Omental fat pad (tissue), 3 donors: ENCODE measurements at regions not wholly inside any gene's neighbourhood (a gene's known extent, or its start where the extent isn't known, plus 50 kb on each side); places are given as distances from the start of the nearest gene placed in this dataset.

Experiments used
- ATAC-seq: fragments of 150-250 bp; one replicate; pipeline ENCODE4 v1.9.1; 2016; ENCODE audit warnings: mild to moderate bottlenecking, moderate library complexity; ENCODE audit not compliant: low FRiP score
- DNase-seq: peaks from one replicate; pipeline ENCODE4 v3.0.0-alpha.2; 2019; ENCODE audit warnings: low spot score
- TF ChIP-seq, protein P1 (sequence below), 3 donors: fragments of 450-650 bp; IDR thresholded peaks; one replicate each; pipeline ENCODE4 v1.5.1; 2016 to 2017; ENCODE audit warnings: antibody characterized with exemption in 3 of 3, mild to moderate bottlenecking in 3 of 3, moderate library complexity in 2 of 3

DNA sequence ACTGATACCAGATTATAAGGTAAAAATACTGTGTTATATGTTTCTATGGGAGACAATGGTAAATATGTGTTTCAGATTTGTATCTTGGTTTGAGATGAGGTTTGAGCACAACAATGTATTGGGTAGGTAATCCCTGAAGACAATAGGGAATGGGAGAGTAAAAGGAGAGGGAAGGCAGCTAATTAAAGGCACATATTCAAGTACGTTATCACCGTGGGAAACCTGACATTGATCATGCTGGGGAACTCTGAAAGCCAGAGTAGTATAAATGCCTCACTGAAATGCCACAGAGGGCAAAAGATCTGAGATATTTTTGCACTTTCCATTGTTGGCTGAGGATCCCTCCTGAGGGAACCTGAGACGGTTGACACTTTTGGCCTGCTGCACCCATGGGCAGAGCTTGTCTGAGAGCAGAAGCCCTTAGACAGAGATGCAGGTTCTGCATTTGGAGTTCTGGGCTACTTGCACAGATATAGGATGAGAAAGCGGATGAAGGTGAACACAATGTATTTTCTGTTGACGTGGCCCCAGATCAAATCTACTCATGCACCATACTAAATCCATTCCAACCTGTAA lies 506.7 kb downstream of the PCDH18 start:
- ATAC-seq (no peak), DNase-seq (no peak)
- TF ChIP-seq, protein P1, sequence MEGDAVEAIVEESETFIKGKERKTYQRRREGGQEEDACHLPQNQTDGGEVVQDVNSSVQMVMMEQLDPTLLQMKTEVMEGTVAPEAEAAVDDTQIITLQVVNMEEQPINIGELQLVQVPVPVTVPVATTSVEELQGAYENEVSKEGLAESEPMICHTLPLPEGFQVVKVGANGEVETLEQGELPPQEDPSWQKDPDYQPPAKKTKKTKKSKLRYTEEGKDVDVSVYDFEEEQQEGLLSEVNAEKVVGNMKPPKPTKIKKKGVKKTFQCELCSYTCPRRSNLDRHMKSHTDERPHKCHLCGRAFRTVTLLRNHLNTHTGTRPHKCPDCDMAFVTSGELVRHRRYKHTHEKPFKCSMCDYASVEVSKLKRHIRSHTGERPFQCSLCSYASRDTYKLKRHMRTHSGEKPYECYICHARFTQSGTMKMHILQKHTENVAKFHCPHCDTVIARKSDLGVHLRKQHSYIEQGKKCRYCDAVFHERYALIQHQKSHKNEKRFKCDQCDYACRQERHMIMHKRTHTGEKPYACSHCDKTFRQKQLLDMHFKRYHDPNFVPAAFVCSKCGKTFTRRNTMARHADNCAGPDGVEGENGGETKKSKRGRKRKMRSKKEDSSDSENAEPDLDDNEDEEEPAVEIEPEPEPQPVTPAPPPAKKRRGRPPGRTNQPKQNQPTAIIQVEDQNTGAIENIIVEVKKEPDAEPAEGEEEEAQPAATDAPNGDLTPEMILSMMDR (IDR thresholded peaks at IDR 0.05) = no peak

DNA sequence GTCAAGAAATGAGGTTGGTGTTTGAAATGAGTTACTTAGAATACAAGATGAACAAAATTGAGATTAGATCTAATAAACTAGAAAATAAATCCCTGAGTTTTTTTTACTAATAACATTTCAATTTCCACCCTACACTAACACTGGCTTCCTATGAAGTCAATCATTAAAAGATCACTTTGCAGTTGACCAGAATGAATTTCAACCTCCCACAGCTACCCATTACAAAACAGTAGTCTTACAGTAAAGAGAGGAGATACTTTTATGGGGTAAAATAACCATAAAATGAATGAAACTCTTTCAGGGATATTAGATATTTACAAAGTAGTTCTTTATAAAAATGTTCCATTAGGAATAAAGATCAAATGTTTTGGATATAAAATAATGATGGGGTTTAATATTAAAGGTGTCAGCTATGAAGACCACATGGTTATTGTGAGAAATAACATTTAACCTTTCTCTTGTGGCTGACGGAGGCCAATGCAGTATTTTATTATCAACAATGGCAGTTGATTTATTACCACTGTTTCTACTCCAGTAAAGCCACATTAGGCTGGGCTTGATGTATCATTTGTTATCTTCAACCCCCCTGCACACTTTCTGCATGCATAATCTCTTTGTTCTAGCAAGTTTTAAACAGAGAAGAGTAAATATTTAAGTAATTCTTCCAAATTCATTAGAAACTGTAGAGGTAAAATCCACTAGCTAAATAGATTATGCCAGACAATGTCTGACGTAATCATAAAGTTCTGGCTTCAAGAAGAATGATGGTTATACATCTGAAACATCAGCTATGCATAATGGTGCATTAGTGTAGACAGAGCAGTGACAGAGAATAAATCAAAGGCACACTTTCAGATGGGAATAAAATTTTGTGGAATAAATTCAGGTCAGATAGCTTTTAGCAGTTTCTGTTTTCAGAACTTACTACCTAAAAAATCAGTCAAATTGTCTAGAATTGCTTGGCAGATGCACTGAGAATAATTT lies 516.6 kb downstream of the PCDH18 start:
- ATAC-seq = no peak
- DNase-seq = no peak
- TF ChIP-seq, protein P1 (IDR thresholded peaks at IDR 0.05) = no peak

- no peak for ATAC-seq
- DNase-seq = no peak
- TF ChIP-seq, protein P1 (IDR thresholded peaks at IDR 0.05) = no peak
Measured at GRCh38 chr4:137000432-137000831, 531.9 kb downstream of the PCDH18 start.

GRCh38 chr4:136992032-136992431 lies 540.3 kb downstream of the PCDH18 start:
- ATAC-seq = no peak
- DNase-seq = no peak

GRCh38 chr4:136985683-136986082 lies 546.6 kb downstream of the PCDH18 start:
- TF ChIP-seq, protein P1 (IDR thresholded peaks at IDR 0.05) = no peak
- DNase-seq = no peak
- ATAC-seq = no peak

More at GRCh38 chr4:136992032-136992431, 540.3 kb downstream of the PCDH18 start:
- TF ChIP-seq, protein P1 (IDR thresholded peaks at IDR 0.05) = no peak

DNA sequence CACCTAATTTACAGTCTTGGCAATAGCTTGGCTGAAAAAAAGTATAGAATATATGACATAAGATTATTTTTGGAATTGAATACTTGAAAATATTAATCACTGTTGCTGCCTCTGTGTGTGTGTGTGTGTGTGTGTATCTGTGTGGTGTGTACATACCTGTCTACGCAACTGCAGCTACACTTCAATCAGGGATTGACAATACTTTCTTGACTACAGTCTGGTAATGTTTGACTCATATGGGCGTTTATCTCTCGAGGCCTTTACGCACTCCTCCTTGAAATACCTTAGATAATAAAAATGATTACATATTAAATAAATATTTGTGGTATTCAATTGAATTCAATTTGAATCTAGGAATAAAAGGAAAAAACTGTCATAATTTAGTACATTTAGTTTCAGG lies 565.2 kb downstream of the PCDH18 start:
- DNase-seq (no peak), ATAC-seq (no peak)
- TF ChIP-seq, protein P1 (IDR thresholded peaks at IDR 0.05) = no peak
